Stomach (tissue), 4 donors: ENCODE measurements at regions not wholly inside any gene's neighbourhood (a gene's known extent, or its start where the extent isn't known, plus 50 kb on each side); places are given as distances from the start of the nearest gene placed in this dataset.

ENCODE experiments used
- POLR2A ChIP-seq, 4 donors: fragments of 450-650 bp; IDR thresholded peaks; one replicate each; pipeline ENCODE4 v1.6.1; 2016; ENCODE audit warnings: antibody characterized with exemption in 4 of 4, control low read depth in 2 of 4, mild to moderate bottlenecking in 1 of 4, moderate library complexity in 1 of 4
- TF ChIP-seq, protein P1 (sequence below), 7 experiments: fragments of 450-650 bp in 4 of 7; fragments of 200-600 bp in 3 of 7; sonication (generic) in 3 of 7; IDR thresholded peaks; one replicate each; pipeline ENCODE4 v1.5.1; 2016 to 2019; ENCODE audit warnings: antibody characterized with exemption in 7 of 7, control low read depth in 2 of 7, mild to moderate bottlenecking in 1 of 7

DNA sequence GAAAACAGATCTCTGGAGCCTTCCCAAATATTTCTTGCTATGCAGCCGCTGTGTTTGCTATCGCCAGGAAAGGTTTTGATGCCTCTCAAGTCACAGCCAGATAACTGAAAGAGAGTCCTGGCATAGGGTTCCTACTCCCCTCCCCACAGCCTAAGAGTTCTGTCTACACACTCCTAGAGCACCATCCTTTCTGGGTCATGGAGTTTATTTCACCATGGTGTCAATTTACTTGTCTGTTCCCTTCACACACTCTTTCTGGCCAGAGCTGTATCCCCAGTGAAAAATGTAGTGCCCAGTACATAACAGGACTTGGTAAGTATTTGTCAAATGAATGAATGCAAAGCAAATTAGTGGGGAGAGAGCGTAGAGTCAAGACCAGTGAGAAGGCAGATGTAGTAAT is 185.3 kb downstream of the HAUS1 start:
- no peak for TF ChIP-seq POLR2A (IDR thresholded peaks at IDR 0.05)
- TF ChIP-seq, protein P1, sequence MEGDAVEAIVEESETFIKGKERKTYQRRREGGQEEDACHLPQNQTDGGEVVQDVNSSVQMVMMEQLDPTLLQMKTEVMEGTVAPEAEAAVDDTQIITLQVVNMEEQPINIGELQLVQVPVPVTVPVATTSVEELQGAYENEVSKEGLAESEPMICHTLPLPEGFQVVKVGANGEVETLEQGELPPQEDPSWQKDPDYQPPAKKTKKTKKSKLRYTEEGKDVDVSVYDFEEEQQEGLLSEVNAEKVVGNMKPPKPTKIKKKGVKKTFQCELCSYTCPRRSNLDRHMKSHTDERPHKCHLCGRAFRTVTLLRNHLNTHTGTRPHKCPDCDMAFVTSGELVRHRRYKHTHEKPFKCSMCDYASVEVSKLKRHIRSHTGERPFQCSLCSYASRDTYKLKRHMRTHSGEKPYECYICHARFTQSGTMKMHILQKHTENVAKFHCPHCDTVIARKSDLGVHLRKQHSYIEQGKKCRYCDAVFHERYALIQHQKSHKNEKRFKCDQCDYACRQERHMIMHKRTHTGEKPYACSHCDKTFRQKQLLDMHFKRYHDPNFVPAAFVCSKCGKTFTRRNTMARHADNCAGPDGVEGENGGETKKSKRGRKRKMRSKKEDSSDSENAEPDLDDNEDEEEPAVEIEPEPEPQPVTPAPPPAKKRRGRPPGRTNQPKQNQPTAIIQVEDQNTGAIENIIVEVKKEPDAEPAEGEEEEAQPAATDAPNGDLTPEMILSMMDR (IDR thresholded peaks at IDR 0.05): no peak
